OCI-LY1 (cell line): ENCODE measurements at regions not wholly inside any gene's neighbourhood (a gene's known extent, or its start where the extent isn't known, plus 50 kb on each side); places are given as distances from the start of the nearest gene placed in this dataset.
"Not testable (repeated sequence)": the region's sequence is repeated elsewhere in the genome, so short reads cannot be mapped to it uniquely, and the experiment has no call there.

ENCODE experiments used
- H2AFZ ChIP-seq: fragments of 200-600 bp; sonication (generic), shearing (Covaris generic); 2 replicates; pipeline ENCODE4 v1.6.0; 2014; ENCODE audit warnings: antibody characterized with exemption, mild to moderate bottlenecking, low read length
- H3F3A ChIP-seq: fragments of 200-600 bp; sonication (generic), shearing (Covaris generic); 2 replicates; pipeline ENCODE4 v1.6.0; 2014; ENCODE audit warnings: mild to moderate bottlenecking, antibody characterized with exemption, low read length, moderate library complexity; ENCODE audit not compliant: insufficient read depth
- H3K27ac ChIP-seq: fragments of 200-600 bp; sonication (generic); 2 replicates; pipeline ENCODE4 v1.5.1; 2014; ENCODE audit warnings: low read length, mixed run types, mild to moderate bottlenecking, low read depth; ENCODE audit not compliant: poor library complexity, severe bottlenecking
- H3K27me3 ChIP-seq: fragments of 200-600 bp; sonication (generic); 2 replicates; pipeline ENCODE4 v1.6.0; 2014; ENCODE audit warnings: antibody characterized with exemption, mild to moderate bottlenecking, low read length, moderate library complexity; ENCODE audit not compliant: insufficient read depth
- H3K36me3 ChIP-seq: fragments of 200-600 bp; sonication (generic); 2 replicates; pipeline ENCODE4 v1.6.1; 2014; ENCODE audit warnings: mild to moderate bottlenecking, antibody characterized with exemption, low read length, moderate library complexity, mixed read lengths; ENCODE audit not compliant: insufficient read depth
- H3K4me1 ChIP-seq: fragments of 200-600 bp; sonication (generic); 2 replicates; pipeline ENCODE4 v1.5.1; 2014; ENCODE audit warnings: mild to moderate bottlenecking, low read length, moderate library complexity; ENCODE audit not compliant: insufficient read depth, severe bottlenecking
- H3K4me2 ChIP-seq: fragments of 200-600 bp; sonication (generic), shearing (Covaris generic); 2 replicates; pipeline ENCODE4 v1.6.1; 2014; ENCODE audit warnings: low read length
- H3K4me3 ChIP-seq: fragments of 200-600 bp; sonication (generic); 2 replicates; pipeline ENCODE4 v1.5.1; 2014; ENCODE audit warnings: low read length, low read depth, mild to moderate bottlenecking, mixed read lengths; ENCODE audit not compliant: poor library complexity, severe bottlenecking
- H3K79me2 ChIP-seq: fragments of 200-600 bp; shearing (Covaris generic); 2 replicates; pipeline ENCODE4 v1.6.1; 2016; ENCODE audit warnings: mixed run types, low read length, mixed read lengths; ENCODE audit not compliant: insufficient read depth
- H3K9ac ChIP-seq: fragments of 200-600 bp; sonication (generic), shearing (Covaris generic); 2 replicates; pipeline ENCODE4 v1.6.1; 2014; ENCODE audit warnings: mild to moderate bottlenecking, low read length, mixed read lengths
- H3K9me2 ChIP-seq: fragments of 200-600 bp; sonication (generic), shearing (Covaris generic); 2 replicates; pipeline ENCODE4 v1.6.1; 2014; ENCODE audit warnings: low read depth, mild to moderate bottlenecking, low read length, mixed read lengths
- H3K9me3 ChIP-seq: fragments of 200-600 bp; shearing (Covaris generic); 2 replicates; pipeline ENCODE4 v1.6.1; 2014; ENCODE audit warnings: low read length, mixed read lengths
- H4K20me1 ChIP-seq: fragments of 200-600 bp; sonication (generic), shearing (Covaris generic); 2 replicates; pipeline ENCODE4 v1.6.0; 2016; ENCODE audit warnings: mild to moderate bottlenecking, low read length; ENCODE audit not compliant: insufficient read depth
- EZH2 ChIP-seq: fragments of 200-600 bp; sonication (generic), shearing (Covaris generic); IDR thresholded peaks from 2 replicates; pipeline ENCODE4 v1.8.0; 2017; ENCODE audit warnings: borderline replicate concordance, mixed run types, mild to moderate bottlenecking, antibody characterized with exemption, low read length, moderate library complexity, mixed read lengths
- TF ChIP-seq, protein P1 (sequence below): fragments of 200-600 bp; sonication (generic), shearing (Covaris generic); IDR thresholded peaks from 2 replicates; pipeline ENCODE4 v1.5.1; 2017; ENCODE audit warnings: mild to moderate bottlenecking, antibody characterized with exemption, low read length, moderate library complexity, mixed read lengths

DNA sequence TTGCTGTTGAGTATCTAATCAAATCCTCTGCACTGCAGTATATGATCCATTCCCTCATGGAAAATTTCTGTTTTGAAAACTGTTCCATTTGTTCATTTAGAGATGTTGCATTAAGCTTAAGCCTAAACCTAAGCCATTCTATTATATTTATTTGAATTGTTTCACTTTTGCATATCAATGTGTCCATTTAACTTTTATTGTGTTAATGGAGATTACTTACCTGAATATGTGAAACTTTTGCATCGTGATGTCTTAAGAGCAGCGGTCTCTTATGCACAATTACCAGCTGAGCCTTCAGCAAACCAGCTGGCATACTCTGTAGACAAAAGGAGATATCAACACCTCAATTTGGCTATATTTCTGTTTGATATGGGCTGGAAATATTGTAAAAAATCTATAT, 922.5 kb upstream of the FBXO33 start:
- H3K4me3 ChIP-seq: no peak overlapping the region
- no peaks in the 10 kb centered on the region for H4K20me1 ChIP-seq
- no peaks in the 10 kb centered on the region for H3K9me2 ChIP-seq
- H3K4me2 ChIP-seq: no peak overlapping the region
- H3K36me3 ChIP-seq: no peaks in the 10 kb centered on the region; the same call in 1 of the 2 replicates
- TF ChIP-seq, protein P1, sequence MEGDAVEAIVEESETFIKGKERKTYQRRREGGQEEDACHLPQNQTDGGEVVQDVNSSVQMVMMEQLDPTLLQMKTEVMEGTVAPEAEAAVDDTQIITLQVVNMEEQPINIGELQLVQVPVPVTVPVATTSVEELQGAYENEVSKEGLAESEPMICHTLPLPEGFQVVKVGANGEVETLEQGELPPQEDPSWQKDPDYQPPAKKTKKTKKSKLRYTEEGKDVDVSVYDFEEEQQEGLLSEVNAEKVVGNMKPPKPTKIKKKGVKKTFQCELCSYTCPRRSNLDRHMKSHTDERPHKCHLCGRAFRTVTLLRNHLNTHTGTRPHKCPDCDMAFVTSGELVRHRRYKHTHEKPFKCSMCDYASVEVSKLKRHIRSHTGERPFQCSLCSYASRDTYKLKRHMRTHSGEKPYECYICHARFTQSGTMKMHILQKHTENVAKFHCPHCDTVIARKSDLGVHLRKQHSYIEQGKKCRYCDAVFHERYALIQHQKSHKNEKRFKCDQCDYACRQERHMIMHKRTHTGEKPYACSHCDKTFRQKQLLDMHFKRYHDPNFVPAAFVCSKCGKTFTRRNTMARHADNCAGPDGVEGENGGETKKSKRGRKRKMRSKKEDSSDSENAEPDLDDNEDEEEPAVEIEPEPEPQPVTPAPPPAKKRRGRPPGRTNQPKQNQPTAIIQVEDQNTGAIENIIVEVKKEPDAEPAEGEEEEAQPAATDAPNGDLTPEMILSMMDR: no peak
- no peak for TF ChIP-seq EZH2
- H3K27ac ChIP-seq: no peak overlapping the region
- no peaks in the 10 kb centered on the region for H3K27me3 ChIP-seq
- H3K79me2 ChIP-seq: no peaks in the 10 kb centered on the region
- no peaks in the 10 kb centered on the region for H3F3A ChIP-seq
- peaks cover 5% of the 10 kb centered on the region; the same call in 1 of the 2 replicates for H3K9me3 ChIP-seq
- no peaks in the 10 kb centered on the region for H3K4me1 ChIP-seq
- H3K9ac ChIP-seq: no peak overlapping the region
- no peak overlapping the region for H2AFZ ChIP-seq

DNA sequence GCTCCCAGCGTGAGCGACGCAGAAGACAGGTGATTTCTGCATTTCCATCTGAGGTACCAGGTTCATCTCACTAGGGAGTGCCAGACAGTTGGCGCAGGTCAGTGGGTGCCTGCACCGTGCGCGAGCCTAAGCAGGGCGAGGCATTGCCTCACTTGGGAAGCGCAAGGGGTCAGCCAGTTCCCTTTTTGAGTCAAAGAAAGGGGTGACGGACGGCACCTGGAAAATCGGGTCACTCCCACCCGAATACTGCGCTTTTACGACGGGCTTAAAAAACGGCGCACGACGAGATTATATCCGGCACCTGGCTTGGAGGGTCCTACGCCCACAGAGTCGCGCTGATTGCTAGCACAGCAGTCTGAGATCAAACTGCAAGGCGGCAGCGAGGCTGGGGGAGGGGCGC, 915.9 kb upstream of the FBXO33 start:
- not testable (repeated sequence) for H3F3A ChIP-seq, H3K27me3 ChIP-seq, H3K4me2 ChIP-seq, H3K36me3 ChIP-seq, H3K79me2 ChIP-seq, H3K27ac ChIP-seq, H2AFZ ChIP-seq, H4K20me1 ChIP-seq, H3K9me3 ChIP-seq, H3K4me3 ChIP-seq, H3K9ac ChIP-seq, H3K9me2 ChIP-seq, H3K4me1 ChIP-seq

DNA sequence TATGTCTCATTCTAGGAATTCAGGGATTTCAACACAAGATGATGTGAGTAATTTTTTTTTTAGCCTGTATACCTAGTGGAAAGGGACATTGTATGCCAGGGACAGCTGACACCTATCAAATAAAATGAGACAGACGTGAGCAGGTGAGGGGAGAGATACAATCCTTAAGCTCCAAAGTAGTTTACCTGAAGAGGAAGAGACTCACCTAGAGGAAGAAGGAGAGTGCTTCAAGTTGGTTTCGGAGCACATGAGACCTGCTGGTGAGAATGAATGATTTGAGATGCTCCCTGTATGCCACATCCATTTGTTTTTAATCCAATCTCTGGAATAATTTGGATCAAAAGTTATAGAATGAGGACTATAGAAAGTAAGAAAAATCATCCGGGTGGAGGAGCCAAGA, 915.4 kb upstream of the FBXO33 start:
- H2AFZ ChIP-seq: no peak overlapping the region
- H3K36me3 ChIP-seq: no peaks in the 10 kb centered on the region
- H4K20me1 ChIP-seq: no peaks in the 10 kb centered on the region
- TF ChIP-seq, protein P1: no peak
- no peak for TF ChIP-seq EZH2
- H3K9ac ChIP-seq: no peak overlapping the region
- H3K9me3 ChIP-seq: no peaks in the 10 kb centered on the region
- H3K4me3 ChIP-seq: no peak overlapping the region
- H3K27ac ChIP-seq: no peak overlapping the region
- H3K9me2 ChIP-seq: no peaks in the 10 kb centered on the region
- H3K27me3 ChIP-seq: no peaks in the 10 kb centered on the region
- H3K4me1 ChIP-seq: no peaks in the 10 kb centered on the region
- no peak overlapping the region for H3K4me2 ChIP-seq
- no peaks in the 10 kb centered on the region for H3K79me2 ChIP-seq
- no peaks in the 10 kb centered on the region for H3F3A ChIP-seq

DNA sequence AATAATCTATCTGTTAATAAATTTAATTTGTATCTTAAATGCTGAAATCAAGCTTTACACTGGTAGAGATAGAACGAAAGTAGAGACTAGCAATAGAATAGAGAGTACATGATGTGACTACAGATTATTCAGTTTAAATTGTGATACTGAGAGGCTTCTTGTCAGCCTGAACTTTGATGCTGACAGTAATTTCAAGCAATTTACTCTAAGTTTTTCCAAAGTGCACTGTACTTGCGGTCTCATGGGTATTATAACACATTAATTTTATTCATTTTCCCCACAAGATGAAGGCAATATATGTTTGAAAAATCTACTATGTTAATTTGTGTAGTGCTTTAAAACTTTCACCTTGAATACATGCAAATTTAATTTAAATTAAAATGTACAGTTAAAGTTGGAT, 914.0 kb upstream of the FBXO33 start:
- no peaks in the 10 kb centered on the region for H3K9me2 ChIP-seq
- H3F3A ChIP-seq: no peaks in the 10 kb centered on the region
- H3K36me3 ChIP-seq: no peaks in the 10 kb centered on the region
- no peaks in the 10 kb centered on the region for H3K9me3 ChIP-seq
- H3K4me2 ChIP-seq: no peak overlapping the region
- no peaks in the 10 kb centered on the region for H3K79me2 ChIP-seq
- no peak overlapping the region for H3K9ac ChIP-seq
- H4K20me1 ChIP-seq: no peaks in the 10 kb centered on the region
- TF ChIP-seq EZH2: no peak
- TF ChIP-seq, protein P1: no peak
- H3K27ac ChIP-seq: no peak overlapping the region
- H3K4me3 ChIP-seq: no peak overlapping the region
- H3K27me3 ChIP-seq: no peaks in the 10 kb centered on the region
- no peaks in the 10 kb centered on the region for H3K4me1 ChIP-seq
- no peak overlapping the region for H2AFZ ChIP-seq
